HG02610 (cell line): ENCODE measurements at regions not wholly inside any gene's neighbourhood (a gene's known extent, or its start where the extent isn't known, plus 50 kb on each side); places are given as distances from the start of the nearest gene placed in this dataset.

Source experiments
- ATAC-seq: cut with Tn5 transposase; IDR thresholded peaks from one replicate; pipeline ENCODE4 v1.9.1; 2021; ENCODE audit warnings: mild to moderate bottlenecking, moderate library complexity; ENCODE audit not compliant: unreplicated experiment

DNA sequence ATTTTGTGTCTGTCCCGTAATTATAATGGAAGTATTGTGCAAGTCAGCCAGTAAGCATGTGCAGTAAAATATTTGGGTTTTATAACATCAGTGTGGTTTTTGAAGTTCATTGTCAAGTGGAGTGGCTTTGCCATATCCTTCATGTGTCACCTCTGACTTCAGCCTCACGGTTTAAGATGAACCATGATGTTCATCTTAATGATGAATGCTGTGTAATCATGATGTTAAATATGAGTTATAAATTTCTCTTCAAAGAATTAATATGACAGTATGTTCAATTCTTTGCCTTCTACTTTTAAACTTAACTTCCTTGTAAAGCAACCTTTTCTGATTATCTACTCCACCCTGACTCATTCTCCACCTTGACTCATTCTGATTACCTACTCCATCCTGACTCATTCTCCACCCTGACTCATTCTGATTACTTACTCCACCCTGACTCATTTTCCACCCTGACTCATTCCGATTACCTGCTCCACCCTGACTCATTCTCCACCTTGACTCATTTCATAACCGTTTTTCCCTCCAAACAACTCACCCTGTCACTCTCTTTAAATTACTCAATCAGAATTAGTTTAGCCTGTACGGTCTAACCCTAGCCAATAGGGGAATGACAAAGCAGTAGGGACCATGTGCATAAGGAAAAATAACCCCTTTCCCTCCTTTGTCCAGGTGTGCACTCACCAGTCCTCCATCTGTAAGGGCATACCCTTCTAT lies 50.3 kb upstream of the ANKRD10 start:
- ATAC-seq, result peak; percentile 99
